Activated T-cell treated with anti-CD3 and anti-CD28 coated beads for 4 hours (primary cell): ENCODE measurements at regions not wholly inside any gene's neighbourhood (a gene's known extent, or its start where the extent isn't known, plus 50 kb on each side); places are given as distances from the start of the nearest gene placed in this dataset.
"Not testable (repeated sequence)": the region's sequence is repeated elsewhere in the genome, so short reads cannot be mapped to it uniquely, and the experiment has no call there.

Source experiments
- DNase-seq: peaks from one replicate; pipeline ENCODE4 v3.0.0-alpha.2; 2020

DNA sequence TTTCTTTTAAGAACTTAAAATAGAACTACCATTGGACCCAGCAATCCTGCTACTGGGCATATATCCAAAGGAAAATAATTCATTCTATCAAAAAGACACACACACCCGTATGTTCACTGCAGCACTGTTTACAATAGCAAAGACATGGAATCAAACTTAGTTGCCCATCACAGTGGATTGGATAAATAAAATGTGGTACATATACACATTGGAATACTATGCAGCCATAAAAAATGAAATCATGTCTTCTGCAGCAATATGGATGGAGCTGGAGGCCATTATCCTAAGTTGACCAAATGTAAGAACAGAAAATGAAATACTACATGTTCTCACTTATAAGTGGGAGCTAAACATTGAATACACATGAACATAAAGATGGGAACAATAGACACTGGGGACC, 585.3 kb upstream of the USP24 start:
- no peak for DNase-seq

DNA sequence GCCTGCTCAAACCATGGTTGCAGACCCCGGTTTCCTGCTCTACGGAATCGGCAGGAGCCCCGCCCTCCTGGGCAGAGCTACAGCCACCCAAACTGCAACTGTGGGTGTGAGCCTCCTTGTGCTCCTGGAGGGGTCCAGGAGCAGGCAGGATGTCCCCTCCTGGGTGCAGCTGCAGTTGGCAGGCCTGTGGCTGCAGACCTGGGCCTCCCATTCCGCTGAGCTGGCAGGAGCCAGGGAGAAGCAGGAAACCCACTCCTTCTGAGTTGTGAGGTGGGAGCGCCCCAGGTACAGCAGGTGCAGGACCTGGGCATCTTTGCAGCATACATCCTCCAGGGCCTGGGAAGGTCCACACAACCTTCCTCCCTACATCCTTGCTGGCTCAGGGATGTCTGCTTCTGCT, 578.7 kb upstream of the USP24 start:
- no peak for DNase-seq

DNA sequence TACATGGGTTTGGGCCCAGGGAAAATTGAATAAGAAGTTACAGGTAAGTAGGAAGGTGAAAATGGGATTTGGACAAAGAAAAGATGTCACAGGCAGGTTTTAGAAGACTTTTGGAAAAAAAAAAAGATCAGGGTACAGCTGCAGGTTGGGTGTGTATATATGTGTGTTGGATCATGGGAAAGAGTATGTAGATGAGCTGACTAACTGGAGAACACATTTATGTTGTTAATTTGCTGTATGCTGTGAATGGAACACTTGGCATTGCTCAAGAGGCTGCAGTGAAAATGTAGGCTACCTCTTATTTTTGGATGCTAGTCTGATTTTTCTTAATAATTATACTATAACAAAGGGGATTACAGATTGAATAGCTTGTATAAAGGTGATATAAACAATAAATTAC, 577.7 kb upstream of the USP24 start:
- DNase-seq, result no peak

DNA sequence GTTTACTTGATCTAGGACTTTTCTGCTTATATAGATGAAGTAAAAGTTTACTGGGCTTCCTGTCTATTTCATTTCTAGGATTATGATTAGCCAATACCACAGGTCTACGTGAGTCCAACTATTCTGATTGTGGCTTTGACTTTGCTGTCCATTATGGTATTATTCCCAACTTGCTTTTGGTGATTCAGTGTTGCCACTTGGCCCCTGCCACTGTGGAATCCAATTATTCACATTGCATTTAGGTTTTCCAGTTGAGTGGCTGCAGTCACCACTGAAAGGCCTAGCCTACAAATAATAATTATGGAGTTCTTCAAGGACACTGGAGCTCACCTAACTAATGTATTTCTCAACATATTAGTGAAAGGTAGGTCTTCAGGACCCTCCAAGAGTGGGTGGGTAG, 574.3 kb upstream of the USP24 start:
- DNase-seq, result no peak

DNA sequence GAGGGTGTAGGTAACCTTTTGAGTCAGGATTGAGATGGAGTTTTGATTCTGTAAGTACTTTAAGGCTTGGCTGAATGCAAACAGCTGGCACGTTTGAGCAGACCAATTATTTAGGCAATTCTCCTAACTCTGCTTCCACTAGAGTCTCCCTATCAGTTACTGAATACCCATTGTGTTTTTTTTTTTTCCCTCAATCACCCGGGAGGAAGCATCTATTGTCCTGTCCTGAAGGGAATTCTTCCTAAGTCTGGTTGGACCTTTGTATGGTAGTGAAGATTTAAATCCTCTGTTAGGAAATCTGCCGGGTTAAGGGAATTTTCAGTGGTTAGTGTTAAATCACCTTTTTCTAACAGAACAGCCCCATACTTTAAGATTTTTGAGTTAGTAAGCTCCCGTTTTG, 571.2 kb upstream of the USP24 start:
- no peak for DNase-seq

DNA sequence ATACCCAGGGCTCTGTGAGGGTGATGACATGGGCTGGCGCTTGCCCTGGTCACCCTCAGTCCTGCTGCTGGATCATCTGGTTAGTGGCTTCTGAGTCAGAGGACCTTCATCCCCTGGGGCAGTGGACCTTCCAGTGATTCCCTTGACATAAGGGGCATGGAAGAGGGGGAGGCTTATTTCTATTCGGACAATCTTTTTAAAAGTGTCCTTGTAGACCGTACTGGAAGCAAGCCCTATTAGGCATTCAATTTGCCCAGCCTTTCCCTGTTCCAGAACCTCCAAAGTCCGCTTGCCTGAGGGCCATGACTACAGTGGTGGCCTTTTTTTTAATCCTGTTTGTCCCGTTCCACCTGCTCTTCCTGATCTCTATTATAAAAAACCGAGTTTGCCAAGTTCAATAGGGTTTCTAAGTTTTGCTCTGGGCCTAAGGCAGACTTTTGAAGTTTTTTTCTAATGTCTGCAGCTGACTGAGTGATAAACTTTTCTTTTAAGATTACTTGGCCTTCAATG, 569.8 kb upstream of the USP24 start:
- DNase-seq, result not testable (repeated sequence)

DNA sequence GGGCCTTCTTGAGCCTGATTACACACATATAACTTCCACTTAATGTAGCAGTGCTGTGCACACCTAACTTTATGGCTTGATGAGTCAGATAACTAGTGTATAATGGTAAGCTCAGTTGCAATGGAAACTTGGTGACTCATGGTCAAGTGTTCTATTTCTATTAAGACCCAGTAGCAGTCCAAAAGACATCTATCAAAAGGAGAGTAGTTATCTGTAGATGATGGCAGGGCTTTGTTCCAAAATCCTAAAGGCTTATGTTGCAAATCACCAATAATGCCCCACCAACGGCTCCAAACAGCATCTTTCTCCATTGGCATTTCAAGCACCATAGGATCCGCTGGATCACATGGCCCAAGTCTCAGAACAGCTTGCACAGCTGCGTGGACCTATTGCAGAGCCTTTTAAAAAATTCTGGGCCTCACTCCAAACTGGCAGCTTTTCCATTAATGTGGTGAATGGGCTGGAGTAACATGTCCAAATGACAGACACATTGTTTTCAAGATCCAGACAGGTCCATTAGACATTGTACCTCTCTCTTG, 566.8 kb upstream of the USP24 start:
- no peak for DNase-seq

DNA sequence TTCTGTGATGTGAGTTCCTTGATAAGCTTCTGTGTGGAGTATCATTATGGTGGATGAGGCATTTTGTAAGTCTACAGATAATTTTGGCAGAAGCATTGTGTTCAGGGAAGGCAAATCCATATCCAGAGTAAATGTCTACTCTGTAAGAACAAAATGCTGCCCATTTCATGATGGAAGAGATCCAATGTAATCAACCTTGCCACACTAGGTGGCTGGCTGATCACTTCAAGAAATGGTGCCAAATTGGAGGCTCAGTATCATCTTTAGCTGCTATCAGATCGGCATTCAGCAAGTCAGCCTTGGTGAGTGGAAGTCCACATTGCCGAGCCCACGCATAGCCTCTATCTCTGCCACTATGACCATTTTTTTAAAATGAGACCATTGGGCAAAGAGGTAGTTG, 565.8 kb upstream of the USP24 start:
- no peak for DNase-seq

DNA sequence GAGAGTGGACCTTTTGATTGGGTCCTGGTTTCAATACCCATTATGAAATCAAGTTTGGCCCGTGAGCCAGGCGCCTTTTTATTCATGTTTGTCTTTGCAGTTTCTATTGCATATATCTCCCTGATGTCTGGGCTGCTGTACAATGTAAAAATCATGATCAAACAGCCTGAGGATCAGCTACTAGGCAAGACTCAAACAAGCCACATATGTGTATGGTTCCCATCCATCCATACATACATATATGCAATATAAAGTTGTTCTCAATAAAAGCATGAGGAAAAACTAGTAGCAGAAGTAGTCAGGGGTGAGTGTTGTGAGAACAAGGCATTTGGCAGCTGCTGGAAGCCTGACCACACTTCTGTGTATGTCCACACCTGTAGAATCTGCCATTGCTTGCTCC, 562.4 kb upstream of the USP24 start:
- DNase-seq, result no peak

DNA sequence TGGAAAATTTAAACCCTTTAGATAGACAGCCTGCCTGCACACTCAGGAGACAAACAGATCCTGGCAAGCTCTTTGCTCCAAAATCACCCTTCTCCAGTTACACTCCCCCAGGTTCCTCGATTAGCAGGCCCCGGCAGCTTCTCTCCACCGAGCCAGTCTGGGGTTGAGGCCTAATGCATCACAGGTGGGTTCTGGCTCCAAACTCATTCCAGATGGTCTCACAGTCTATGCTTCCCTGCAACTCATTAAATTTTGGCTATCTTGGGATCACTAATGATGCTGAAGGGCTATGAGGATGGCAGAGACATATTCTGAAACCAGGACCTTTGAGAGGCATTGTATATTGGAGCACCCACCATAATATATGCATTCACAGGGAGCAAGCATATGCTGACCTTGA, 559.8 kb upstream of the USP24 start:
- DNase-seq, result no peak

DNA sequence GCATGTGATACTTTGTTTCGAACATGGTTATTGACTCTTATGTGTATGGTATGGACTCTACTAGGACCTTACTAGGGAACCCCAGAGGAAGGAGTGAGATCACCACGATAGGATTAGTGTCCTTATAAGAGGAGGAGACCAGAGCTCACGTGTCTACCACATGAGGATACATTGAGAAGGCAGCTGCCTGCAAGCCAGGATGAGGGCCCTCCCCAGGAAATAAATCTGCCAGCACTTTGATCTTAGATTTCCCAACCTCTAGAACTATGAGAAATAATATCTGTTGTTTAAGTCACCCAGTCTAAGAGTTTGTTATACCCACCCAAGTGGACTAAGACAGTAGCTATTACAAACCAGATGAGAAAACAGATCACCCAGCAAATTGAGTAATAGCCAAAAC, 559.3 kb upstream of the USP24 start:
- no peak for DNase-seq

DNA sequence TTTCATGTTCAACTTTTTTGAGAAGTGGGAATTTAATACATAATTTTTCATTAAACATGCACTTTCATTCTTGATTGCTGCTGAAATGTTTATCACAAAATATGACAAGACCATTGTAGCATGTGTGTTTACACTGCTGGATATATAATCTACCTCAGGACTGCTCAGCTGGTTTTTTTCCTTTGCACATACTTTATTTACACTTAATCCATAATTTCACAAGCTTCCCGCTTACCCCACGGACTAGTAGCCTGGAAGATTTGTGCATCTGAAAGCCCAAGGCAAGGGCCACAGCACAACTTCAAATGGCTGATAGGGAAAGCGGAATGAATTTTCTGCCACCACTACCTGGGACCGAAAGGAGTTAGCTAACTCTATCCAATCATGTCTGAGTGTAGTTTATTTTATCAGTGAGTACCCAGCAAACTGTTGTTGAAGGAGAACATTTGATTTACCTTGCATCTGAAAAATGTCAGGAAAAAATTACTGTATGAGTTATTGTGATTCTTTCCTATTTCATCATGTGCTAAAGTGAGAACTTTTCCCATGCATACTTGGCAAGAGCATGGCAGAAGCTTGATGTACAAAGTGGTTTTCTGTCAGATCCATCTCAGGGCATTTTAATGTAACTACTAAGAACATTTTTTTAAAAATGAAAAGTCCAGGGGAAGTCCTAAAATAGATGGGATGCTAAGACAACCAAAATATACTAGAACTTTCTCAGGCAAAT, 558.2 kb upstream of the USP24 start:
- DNase-seq, result no peak

DNA sequence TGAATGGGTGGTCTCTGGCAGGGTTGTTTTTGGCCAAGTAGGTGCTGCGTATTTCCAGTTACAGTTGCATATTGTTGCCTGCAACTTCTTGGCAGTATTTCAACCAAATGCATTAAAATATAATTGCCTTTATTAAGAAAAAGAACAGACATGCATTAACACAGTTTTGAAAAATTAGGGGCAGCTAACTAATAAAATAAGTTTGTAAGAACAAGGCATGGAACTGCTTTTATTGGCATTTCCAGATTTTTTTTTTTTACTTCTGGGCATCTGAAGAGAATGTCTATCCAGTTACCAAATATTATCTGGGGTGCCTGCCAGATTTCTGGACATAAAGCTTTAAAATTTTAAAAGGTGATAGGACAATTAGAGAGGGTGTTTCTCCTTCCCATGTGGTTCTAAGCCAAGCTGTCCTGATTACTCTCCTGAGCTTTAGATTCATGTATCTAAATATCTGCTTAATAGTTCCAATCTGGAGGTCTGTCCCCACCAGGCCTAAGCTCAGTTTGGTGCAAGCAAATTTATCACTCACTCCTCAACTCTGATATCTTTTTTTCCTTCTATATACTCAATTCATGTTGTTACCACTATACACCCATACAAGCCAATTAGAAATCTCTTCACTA, 553.3 kb upstream of the USP24 start:
- DNase-seq, result no peak

DNA sequence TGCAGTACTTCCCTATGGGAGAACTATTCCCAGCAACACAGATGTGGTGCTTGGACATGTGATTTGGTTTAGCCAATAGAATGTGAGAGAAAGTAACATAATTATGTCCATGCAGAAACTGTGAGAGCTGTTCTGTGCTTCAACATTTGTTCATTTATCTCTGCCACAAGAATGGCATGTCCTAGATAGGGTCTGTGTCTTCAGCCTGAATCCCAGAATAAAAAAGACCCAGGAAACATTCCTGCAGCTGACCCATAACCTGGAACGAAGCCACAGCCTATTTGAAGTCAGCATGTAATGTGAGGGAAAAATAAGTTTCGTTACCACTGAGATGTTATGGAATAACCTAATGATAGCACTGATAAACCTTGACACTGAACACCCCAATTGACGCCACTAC, 552.0 kb upstream of the USP24 start:
- DNase-seq, result no peak

DNA sequence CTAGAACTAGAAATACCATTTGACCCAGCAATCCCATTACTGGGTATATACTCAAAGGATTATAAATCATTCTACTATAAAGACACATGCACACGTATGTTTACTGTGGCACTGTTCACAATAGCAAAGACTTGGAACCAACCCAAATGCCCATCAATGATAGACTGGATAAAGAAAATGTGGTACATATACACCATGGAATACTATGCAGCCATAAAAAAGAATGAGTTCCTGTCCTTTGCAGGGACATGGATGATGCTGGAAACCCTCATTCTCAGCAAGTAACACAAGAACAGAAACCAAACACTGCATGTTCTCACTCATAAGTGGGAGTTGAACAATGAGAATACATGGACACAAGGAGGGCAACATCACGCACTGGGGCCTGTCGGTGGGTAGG, 550.3 kb upstream of the USP24 start:
- not testable (repeated sequence) for DNase-seq

DNA sequence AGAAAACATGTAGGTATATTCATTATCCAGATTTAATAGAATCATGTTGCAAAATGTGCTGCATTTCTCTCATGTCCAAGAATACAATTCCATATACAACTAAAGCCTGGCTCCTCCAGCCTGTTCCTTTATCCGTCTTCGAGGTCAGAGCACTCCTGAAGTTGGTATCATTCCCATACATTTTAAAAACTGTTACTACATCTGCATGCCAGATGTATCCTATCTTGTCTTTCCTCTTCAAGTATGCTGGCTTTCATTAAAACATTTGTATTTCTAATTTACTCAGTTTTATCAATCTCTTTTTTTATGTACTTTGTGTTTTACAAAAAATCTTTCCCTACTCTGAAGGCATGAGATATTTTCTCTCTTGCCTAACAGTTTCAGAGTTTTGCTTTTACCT, 536.6 kb upstream of the USP24 start:
- no peak for DNase-seq

DNA sequence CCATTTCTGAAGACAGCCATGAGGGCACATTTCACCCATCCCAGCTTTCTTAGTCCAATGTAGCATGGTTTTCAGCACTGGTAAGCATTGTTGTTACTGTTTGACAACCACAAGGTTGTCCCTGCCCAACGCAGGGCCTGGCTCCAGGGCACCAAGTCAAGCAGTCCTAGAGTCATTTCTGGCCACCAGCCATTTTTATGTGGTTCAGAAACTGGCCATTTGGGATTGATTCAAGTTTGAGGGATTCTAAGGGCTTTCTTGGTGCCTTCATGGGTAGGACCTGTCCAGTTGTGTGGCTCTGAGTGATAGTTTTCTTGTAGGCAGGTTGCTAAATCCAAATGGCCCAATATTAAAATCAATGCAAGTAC, 535.4 kb upstream of the USP24 start:
- DNase-seq, result no peak

DNA sequence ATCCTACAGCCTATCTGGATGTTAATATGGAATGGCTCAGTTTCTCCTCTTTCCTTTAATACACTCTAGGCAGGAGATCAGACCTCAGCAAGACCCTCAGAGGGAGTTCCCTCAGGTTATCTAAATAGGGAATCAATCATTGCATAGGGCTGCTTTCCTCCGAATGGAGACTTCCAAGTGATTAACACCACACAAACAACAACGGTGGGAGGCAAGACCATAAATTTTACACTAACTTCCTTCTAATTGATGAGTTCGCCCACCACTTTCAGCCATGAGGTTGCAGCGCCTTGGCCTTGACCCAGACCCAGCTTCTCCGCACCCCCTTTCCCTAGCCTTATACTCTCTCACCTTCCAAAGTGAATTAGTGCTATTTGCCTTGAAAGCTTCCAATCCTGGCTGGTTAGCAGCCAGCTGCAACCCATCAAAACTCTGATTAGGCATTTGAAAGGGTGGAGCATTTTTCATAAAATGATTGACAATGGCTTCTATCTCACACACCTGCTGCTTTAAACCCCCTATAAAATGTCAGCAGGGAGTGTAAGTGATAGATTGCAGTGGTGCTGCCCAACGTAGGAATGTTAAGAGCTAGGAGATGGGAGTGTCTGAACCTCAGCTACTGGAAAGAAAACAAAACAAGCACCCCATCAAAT, 534.9 kb upstream of the USP24 start:
- no peak for DNase-seq

DNA sequence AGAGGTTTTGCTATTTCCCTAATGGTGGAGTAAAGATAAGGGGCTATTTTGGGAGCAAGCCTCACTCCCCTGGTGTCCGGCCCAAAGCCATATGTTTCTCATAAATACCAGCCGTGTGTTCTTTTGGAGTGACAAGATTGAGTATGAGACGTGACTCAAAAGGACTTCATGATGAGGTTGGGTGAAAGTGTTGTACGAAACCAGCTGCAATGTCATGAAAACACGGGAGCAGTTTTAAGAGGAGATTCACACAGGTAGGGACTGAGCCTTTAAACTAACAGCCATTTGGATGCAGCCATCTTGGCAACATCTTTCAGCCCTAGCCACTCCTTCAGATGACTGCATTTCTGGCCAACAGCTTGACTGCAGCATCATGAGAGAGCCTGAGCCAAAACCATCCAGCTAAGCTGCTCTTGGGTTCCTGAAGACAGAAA, 532.3 kb upstream of the USP24 start:
- no peak for DNase-seq

DNA sequence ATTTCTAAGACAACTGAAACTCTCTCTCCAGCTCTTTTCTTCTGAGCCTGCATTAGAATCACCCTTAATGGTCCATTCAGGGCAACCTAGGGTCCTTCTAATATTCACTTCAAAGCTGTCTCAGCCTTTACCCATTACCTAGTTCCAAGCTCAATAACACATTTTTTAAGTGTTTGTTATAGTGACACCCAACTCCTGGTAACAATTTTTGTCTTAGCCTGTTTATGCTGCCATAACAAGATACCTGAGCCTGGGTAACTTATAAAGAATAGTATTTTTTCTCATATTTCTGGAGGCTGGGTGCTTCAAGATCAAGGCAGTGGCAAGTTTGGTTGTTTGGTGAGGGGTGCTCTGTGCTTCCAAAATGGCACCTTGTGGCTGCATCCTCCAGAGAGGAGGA, 531.5 kb upstream of the USP24 start:
- DNase-seq, result no peak

DNA sequence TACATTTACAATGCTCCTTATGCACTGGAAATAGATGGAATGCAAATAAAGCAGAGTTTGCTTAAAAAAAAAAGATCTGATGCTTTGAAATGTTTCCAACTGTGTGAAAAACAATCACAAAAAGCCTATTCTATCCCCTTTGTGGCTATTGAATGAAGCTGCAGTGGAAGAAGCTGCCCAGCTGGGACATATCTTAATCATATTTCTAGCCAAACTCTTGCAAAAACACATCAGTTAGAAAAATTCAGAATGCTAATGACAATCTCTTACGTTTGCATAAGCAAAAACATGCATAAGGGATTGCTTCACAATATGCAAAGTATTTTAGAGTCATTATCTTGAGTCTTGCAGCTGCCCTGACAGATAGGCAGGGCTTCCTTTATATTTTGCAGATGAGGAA, 526.4 kb upstream of the USP24 start:
- DNase-seq, result no peak

DNA sequence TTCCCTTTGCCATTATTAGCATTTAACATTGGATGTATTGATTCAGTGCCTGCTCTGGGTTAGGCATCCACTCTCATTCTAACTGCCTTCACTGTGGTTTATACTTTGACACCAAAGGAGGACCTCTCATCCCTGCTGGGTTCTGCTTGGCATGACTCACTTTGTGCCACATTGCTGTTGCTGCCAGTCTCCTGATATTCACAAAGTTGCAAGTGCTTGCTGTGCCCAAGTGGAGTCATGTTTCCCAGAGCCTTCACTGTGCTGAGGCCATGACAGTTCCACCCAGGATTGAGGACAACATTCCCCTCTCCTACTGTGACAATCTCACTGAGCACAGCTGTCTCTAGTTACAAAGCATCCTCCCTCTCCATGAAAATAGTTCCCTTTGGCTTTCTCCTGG, 519.9 kb upstream of the USP24 start:
- DNase-seq, result no peak

DNA sequence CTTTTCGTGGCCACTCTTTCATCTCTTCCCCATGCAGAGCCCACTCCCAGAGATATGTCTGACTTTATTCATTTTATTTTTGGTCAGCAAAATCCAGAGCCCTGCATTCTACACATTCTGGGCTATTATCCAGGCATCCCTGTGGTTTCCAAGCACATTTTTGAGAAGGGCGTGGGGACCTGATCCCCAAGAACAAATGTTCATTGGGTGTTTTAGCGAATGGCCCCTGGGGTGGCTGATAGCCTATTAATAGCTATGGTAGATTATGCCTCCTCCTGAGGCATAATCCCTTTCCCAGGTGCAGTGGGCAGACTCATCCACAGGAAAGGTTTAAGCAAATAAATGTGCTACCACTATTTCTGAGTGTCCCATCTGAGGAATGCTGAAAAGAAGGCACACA, 511.8 kb upstream of the USP24 start:
- no peak for DNase-seq

DNA sequence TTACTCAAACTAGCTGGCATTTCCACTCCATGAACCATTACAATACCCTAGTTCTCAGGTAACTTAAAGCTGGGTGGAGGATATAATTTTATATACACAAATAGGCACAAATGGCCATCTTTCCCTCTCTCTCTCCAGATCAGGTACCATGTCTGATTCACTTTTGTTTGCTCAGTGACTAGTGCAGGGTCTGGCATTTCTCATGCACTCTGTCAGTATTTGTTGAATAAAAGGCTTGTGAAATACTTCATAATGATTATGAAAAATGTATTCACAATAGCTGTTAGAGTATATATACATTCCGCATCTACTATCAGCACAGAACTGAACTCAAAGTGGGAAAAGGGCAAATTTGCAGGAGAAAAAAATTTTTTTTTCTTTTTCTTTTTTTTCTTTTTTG, 510.2 kb upstream of the USP24 start:
- DNase-seq, result no peak
